ENCODE measurements at regions not wholly inside any gene's neighbourhood (a gene's known extent, or its start where the extent isn't known, plus 50 kb on each side); places are given as distances from the start of the nearest gene placed in this dataset.
A peak's percentile ranks its signal among the peaks of the same experiment; 100 is the strongest.

DNA sequence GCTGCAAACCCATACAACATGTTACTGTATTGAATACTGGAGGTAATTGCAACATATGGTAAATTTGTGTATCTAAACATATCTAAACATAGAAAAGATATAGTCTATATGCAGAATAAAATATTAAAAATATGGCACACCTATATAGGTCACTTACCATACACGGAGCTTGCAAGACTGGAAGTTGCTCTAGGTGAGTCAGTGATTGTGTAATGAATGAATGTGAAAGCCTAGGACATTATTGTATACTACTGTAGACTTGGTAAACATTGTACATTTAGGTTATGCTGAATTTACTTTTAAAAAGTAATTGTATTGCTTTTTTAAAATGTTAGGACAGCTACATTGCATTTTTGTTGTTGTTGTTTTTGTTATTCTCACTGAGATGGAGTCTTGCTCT lies 968.8 kb downstream of the TLE1 start:
- Histone ChIP-seq H3K9me3 (replicated peaks in 1 of 2; ENCODE audit: control insufficient read depth in 2 of 2, insufficient read depth in 1 of 2, low read depth in 1 of 2, low read length in 2 of 2) (peaks cover 2 to 4% of the 10 kb centered on the region in 2 donors), H3K4me2 (ENCODE audit: insufficient read depth, low read length, poor library complexity, severe bottlenecking) (no peak overlapping the region), H3K23ac (ENCODE audit: low read depth, low read length, poor library complexity) (no peak overlapping the region), H4K91ac (ENCODE audit: low read depth, low read length, poor library complexity) (no peak overlapping the region), H3K4me1 (ENCODE audit: control insufficient read depth in 2 of 2, insufficient read depth in 1 of 2, low read depth in 1 of 2, low read length in 2 of 2) (no peaks in the 10 kb centered on the region), H3K18ac (ENCODE audit: low read length) (no peak overlapping the region), H2BK15ac (ENCODE audit: low read length) (no peak overlapping the region), H3K27me3 (ENCODE audit: control insufficient read depth in 3 of 3, insufficient read depth in 3 of 3, low read depth in 1 of 3, low read length in 3 of 3) (no peaks in the 10 kb centered on the region), H3K4ac (ENCODE audit: low read length) (no peak overlapping the region), H2BK5ac (ENCODE audit: low read length) (no peak overlapping the region), H4K8ac (ENCODE audit: low read depth, low read length) (no peak overlapping the region), H3K4me3 (ENCODE audit: low read length in 2 of 2) (no peak overlapping the region), H3K14ac (ENCODE audit: low read length) (no peak overlapping the region), H3K36me3 (replicated peaks in 1 of 2; ENCODE audit: control insufficient read depth in 2 of 2, insufficient read depth in 2 of 2, low read length in 2 of 2) (no peaks in the 10 kb centered on the region), H2BK120ac (ENCODE audit: low read depth, low read length) (no peak overlapping the region), H3K79me1 (ENCODE audit: low read depth, low read length) (no peaks in the 10 kb centered on the region), H3K9ac (ENCODE audit: low read depth, low read length, poor library complexity) (no peak overlapping the region), H3K27ac (replicated peaks; ENCODE audit: low read length) (no peak overlapping the region), H2BK12ac (ENCODE audit: low read length) (no peak overlapping the region), H2AFZ (ENCODE audit: low read length) (no peak overlapping the region), H2AK5ac (ENCODE audit: low read depth, low read length) (no peak overlapping the region)
- no CpG with 5 or more reads among the region's 1 CpG for WGBS, 2 donors (ENCODE audit: extremely low coverage in 2 of 2, insufficient read length in 2 of 2, insufficient replicate concordance in 1 of 2)
- DNase-seq (ENCODE audit: low spot score): no peak

DNA sequence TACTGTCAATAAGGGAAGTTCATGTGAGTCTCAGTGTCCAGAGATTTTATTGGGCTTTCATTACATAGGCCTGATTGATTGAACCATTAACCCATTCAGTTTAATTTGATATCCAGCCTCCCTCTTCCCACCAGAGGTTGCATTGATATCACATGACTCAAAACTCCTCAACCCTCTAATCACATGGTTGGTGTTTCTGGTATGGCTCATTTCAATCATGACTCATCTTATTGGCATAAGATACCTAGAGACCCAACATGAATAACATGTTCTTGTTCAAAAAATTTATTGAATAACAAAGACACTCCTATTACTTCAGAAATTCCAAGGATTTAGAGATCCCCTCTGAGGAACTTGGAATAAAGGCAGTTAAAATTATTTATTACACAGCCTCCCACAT lies 982.2 kb downstream of the TLE1 start:
- Histone ChIP-seq H2AK5ac (ENCODE audit: low read depth, low read length) (no peak overlapping the region), H3K4me3 (ENCODE audit: low read length in 2 of 2) (no peak overlapping the region), H3K23ac (ENCODE audit: low read depth, low read length, poor library complexity) (no peak overlapping the region), H4K91ac (ENCODE audit: low read depth, low read length, poor library complexity) (no peak overlapping the region), H2BK5ac (ENCODE audit: low read length) (no peak overlapping the region), H3K9ac (ENCODE audit: low read depth, low read length, poor library complexity) (no peak overlapping the region), H3K4me2 (ENCODE audit: insufficient read depth, low read length, poor library complexity, severe bottlenecking) (no peak overlapping the region), H2BK12ac (ENCODE audit: low read length) (no peak overlapping the region), H3K18ac (ENCODE audit: low read length) (no peak overlapping the region), H2BK15ac (ENCODE audit: low read length) (no peak overlapping the region), H3K27ac (replicated peaks; ENCODE audit: low read length) (no peak overlapping the region), H2BK120ac (ENCODE audit: low read depth, low read length) (no peak overlapping the region), H3K79me1 (ENCODE audit: low read depth, low read length) (no peaks in the 10 kb centered on the region), H3K9me3 (replicated peaks in 1 of 2; ENCODE audit: control insufficient read depth in 2 of 2, insufficient read depth in 1 of 2, low read depth in 1 of 2, low read length in 2 of 2) (peaks cover 3 to 10% of the 10 kb centered on the region in 2 donors), H3K27me3 (ENCODE audit: control insufficient read depth in 3 of 3, insufficient read depth in 3 of 3, low read depth in 1 of 3, low read length in 3 of 3) (no peaks in the 10 kb centered on the region), H4K8ac (ENCODE audit: low read depth, low read length) (no peak overlapping the region), H3K14ac (ENCODE audit: low read length) (no peak overlapping the region), H3K4ac (ENCODE audit: low read length) (no peak overlapping the region), H2AFZ (ENCODE audit: low read length) (no peak overlapping the region), H3K4me1 (ENCODE audit: control insufficient read depth in 2 of 2, insufficient read depth in 1 of 2, low read depth in 1 of 2, low read length in 2 of 2) (no peaks in the 10 kb centered on the region), H3K36me3 (replicated peaks in 1 of 2; ENCODE audit: control insufficient read depth in 2 of 2, insufficient read depth in 2 of 2, low read length in 2 of 2) (no peaks in the 10 kb centered on the region)
- no peak for DNase-seq (ENCODE audit: low spot score)

DNA sequence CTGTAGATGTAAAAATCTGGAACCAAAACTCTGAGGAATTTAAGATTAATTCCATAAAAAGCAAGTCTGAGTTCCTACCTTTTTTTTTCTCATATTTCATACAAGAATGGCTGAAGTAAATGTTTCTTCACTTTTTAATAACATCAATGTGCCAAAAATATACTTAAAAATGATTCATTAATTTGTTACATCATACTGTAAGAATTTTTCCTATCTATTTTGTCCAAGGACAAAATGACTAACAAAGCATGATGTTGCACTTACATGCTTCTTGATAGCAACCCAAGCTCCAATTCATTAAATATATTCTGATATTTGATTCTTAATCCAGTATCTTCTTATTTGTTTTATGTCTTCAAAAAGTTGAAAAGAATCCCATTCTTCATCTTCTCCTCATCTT lies 988.3 kb downstream of the TLE1 start:
- DNase-seq (ENCODE audit: low spot score): no peak
- Histone ChIP-seq H3K23ac (ENCODE audit: low read depth, low read length, poor library complexity) (no peak overlapping the region), H3K9ac (ENCODE audit: low read depth, low read length, poor library complexity) (no peak overlapping the region), H3K4me1 (ENCODE audit: control insufficient read depth in 2 of 2, insufficient read depth in 1 of 2, low read depth in 1 of 2, low read length in 2 of 2) (peaks cover 0 to 8% of the 10 kb centered on the region in 2 donors), H3K79me1 (ENCODE audit: low read depth, low read length) (no peaks in the 10 kb centered on the region), H2BK12ac (ENCODE audit: low read length) (no peak overlapping the region), H2AFZ (ENCODE audit: low read length) (no peak overlapping the region), H2AK5ac (ENCODE audit: low read depth, low read length) (no peak overlapping the region), H4K8ac (ENCODE audit: low read depth, low read length) (no peak overlapping the region), H3K27me3 (ENCODE audit: control insufficient read depth in 3 of 3, insufficient read depth in 3 of 3, low read depth in 1 of 3, low read length in 3 of 3) (no peaks in the 10 kb centered on the region), H2BK120ac (ENCODE audit: low read depth, low read length) (no peak overlapping the region), H2BK15ac (ENCODE audit: low read length) (no peak overlapping the region), H3K36me3 (replicated peaks in 1 of 2; ENCODE audit: control insufficient read depth in 2 of 2, insufficient read depth in 2 of 2, low read length in 2 of 2) (no peaks in the 10 kb centered on the region), H3K18ac (ENCODE audit: low read length) (no peak overlapping the region), H4K91ac (ENCODE audit: low read depth, low read length, poor library complexity) (no peak overlapping the region), H3K14ac (ENCODE audit: low read length) (no peak overlapping the region), H3K27ac (replicated peaks; ENCODE audit: low read length) (no peak overlapping the region), H3K4ac (ENCODE audit: low read length) (no peak overlapping the region), H2BK5ac (ENCODE audit: low read length) (no peak overlapping the region), H3K4me3 (ENCODE audit: low read length in 2 of 2) (no peak overlapping the region), H3K4me2 (ENCODE audit: insufficient read depth, low read length, poor library complexity, severe bottlenecking) (no peak overlapping the region), H3K9me3 (replicated peaks in 1 of 2; ENCODE audit: control insufficient read depth in 2 of 2, insufficient read depth in 1 of 2, low read depth in 1 of 2, low read length in 2 of 2) (no peaks in the 10 kb centered on the region)

DNA sequence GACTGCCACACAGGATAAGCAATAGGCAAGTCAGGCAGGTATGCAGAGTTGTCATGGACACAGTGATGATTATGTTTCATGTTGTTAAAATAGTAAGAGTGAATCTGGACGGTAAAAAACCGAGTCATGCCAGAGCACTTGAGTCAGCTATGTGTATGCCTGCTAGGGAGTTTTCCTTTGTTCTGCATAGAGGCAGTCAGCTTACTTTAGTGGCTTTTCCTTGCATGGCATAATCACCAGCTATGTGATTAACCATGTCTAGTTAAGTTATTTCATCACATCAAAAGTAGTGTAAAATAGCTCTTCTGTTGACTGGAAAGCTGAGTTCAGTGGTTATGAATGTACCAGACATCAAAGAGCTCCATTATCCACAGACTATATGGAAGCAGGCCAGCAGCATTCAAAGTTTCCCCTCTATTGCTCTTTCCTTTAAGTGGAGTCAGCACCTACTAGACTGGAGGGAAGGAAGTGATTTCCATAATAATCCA lies 989.8 kb downstream of the TLE1 start:
- Histone ChIP-seq H3K27me3 (ENCODE audit: control insufficient read depth in 3 of 3, insufficient read depth in 3 of 3, low read depth in 1 of 3, low read length in 3 of 3) (no peaks in the 10 kb centered on the region), H3K36me3 (replicated peaks in 1 of 2; ENCODE audit: control insufficient read depth in 2 of 2, insufficient read depth in 2 of 2, low read length in 2 of 2) (no peaks in the 10 kb centered on the region), H4K91ac (ENCODE audit: low read depth, low read length, poor library complexity) (no peak overlapping the region), H3K4me3 (ENCODE audit: low read length in 2 of 2) (no peak overlapping the region), H2BK120ac (ENCODE audit: low read depth, low read length) (no peak overlapping the region), H3K14ac (ENCODE audit: low read length) (no peak overlapping the region), H3K4me2 (ENCODE audit: insufficient read depth, low read length, poor library complexity, severe bottlenecking) (no peak overlapping the region), H2AFZ (ENCODE audit: low read length) (peak overlapping the region; percentile 58), H3K9ac (ENCODE audit: low read depth, low read length, poor library complexity) (no peak overlapping the region), H3K4ac (ENCODE audit: low read length) (no peak overlapping the region), H4K8ac (ENCODE audit: low read depth, low read length) (no peak overlapping the region), H2BK15ac (ENCODE audit: low read length) (no peak overlapping the region), H3K27ac (replicated peaks; ENCODE audit: low read length) (no peak overlapping the region), H3K9me3 (replicated peaks in 1 of 2; ENCODE audit: control insufficient read depth in 2 of 2, insufficient read depth in 1 of 2, low read depth in 1 of 2, low read length in 2 of 2) (no peaks in the 10 kb centered on the region), H3K79me1 (ENCODE audit: low read depth, low read length) (no peaks in the 10 kb centered on the region), H2AK5ac (ENCODE audit: low read depth, low read length) (no peak overlapping the region), H2BK12ac (ENCODE audit: low read length) (no peak overlapping the region), H3K4me1 (ENCODE audit: control insufficient read depth in 2 of 2, insufficient read depth in 1 of 2, low read depth in 1 of 2, low read length in 2 of 2) (peaks cover 0 to 8% of the 10 kb centered on the region in 2 donors), H3K23ac (ENCODE audit: low read depth, low read length, poor library complexity) (no peak overlapping the region), H3K18ac (ENCODE audit: low read length) (no peak overlapping the region), H2BK5ac (ENCODE audit: low read length) (no peak overlapping the region)
- no peak for DNase-seq (ENCODE audit: low spot score)
- no CpG with 5 or more reads among the region's 2 CpGs for WGBS, 2 donors (ENCODE audit: extremely low coverage in 2 of 2, insufficient read length in 2 of 2, insufficient replicate concordance in 1 of 2)
